DMS153 (cell line): ENCODE measurements at regions not wholly inside any gene's neighbourhood (a gene's known extent, or its start where the extent isn't known, plus 50 kb on each side); places are given as distances from the start of the nearest gene placed in this dataset.

Experiments used
- DNase-seq: peaks from one replicate; lab custom pipeline; 2025; lab: John Stamatoyannopoulos, UW

GRCh38 chrX:115491766-115492165 lies 69.2 kb upstream of the PLS3 start:
- DNase-seq = no peak

GRCh38 chrX:115493015-115493414 lies 68.0 kb upstream of the PLS3 start:
- DNase-seq = no peak

- DNase-seq = peak; percentile 45
These were observed 66.8 kb upstream of the PLS3 start for GRCh38 chrX:115494161-115494560.

GRCh38 chrX:115499112-115499805 lies 61.7 kb upstream of the PLS3 start:
- DNase-seq = no peak

- DNase-seq = no peak
These were observed 57.9 kb upstream of the PLS3 start for GRCh38 chrX:115503099-115503498.

- no peak for DNase-seq
These were observed 56.8 kb upstream of the PLS3 start for GRCh38 chrX:115504167-115504566.
